ENCODE measurements at regions not wholly inside any gene's neighbourhood (a gene's known extent, or its start where the extent isn't known, plus 50 kb on each side); places are given as distances from the start of the nearest gene placed in this dataset.

- DNase-seq = no peak
- TF ChIP-seq, protein P1, sequence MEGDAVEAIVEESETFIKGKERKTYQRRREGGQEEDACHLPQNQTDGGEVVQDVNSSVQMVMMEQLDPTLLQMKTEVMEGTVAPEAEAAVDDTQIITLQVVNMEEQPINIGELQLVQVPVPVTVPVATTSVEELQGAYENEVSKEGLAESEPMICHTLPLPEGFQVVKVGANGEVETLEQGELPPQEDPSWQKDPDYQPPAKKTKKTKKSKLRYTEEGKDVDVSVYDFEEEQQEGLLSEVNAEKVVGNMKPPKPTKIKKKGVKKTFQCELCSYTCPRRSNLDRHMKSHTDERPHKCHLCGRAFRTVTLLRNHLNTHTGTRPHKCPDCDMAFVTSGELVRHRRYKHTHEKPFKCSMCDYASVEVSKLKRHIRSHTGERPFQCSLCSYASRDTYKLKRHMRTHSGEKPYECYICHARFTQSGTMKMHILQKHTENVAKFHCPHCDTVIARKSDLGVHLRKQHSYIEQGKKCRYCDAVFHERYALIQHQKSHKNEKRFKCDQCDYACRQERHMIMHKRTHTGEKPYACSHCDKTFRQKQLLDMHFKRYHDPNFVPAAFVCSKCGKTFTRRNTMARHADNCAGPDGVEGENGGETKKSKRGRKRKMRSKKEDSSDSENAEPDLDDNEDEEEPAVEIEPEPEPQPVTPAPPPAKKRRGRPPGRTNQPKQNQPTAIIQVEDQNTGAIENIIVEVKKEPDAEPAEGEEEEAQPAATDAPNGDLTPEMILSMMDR (IDR thresholded peaks at IDR 0.05) = no peak
- no peaks in the 10 kb centered on the region for H3K9me3 ChIP-seq
These were observed 561.3 kb downstream of the IGSF11 start for GRCh38 chr3:118473343-118473742.

DNA sequence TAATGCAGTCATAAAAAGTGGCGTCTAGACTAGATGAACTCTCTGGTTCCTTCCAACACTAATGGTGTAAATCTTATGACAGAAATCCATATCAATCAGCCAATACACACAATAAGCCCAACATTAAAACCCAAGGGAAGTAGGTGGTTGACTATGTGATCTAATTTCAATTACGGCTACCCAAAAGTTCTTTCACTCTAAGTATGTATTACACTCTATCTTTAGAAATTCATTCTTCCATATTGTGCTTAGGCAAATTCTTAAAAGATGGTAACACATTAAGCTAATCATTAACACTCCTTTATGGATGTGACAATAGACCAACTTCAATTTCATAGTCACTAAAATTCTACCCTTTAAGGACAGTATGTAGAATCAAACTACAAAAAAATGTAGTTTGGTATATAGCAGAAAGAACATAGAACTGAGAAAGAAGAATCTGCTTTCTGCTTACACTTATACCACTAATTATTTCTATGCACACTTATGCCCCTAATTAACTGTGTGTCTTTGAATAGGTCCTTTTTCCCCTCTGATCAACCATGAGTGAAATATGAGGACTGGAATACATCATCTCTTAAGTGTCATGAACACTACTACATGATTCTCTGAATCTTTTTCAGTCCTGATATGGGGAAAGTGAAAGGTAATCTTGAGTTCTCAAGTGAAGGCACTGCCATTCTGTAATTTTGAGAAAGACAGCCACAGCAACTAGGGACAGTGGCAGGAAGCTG, 557.6 kb downstream of the IGSF11 start:
- intact Hi-C loops (cut with DNase I, micrococcal nuclease) = no loop called here
- DNase-seq (no peak), ATAC-seq (no peak)
- TF ChIP-seq, protein P1 (IDR thresholded peaks at IDR 0.05) = no peak
- Histone ChIP-seq H3K36me3 (ENCODE audit: low read depth) (no peaks in the 10 kb centered on the region), H3K4me1 (ENCODE audit: low read depth) (no peaks in the 10 kb centered on the region), H3K4me3 (no peak overlapping the region), H3K9me3 (no peaks in the 10 kb centered on the region)

More at GRCh38 chr3:118473343-118473742, 561.3 kb downstream of the IGSF11 start:
- ATAC-seq = no peak
- Histone ChIP-seq H3K36me3 (ENCODE audit: low read depth) (no peaks in the 10 kb centered on the region), H3K4me3 (no peak overlapping the region), H3K4me1 (ENCODE audit: low read depth) (no peaks in the 10 kb centered on the region)
- intact Hi-C loops (cut with DNase I, micrococcal nuclease) = no loop called here

- Histone ChIP-seq H3K9me3 (no peaks in the 10 kb centered on the region), H3K36me3 (ENCODE audit: low read depth) (no peaks in the 10 kb centered on the region), H3K4me3 (no peak overlapping the region), H3K4me1 (ENCODE audit: low read depth) (no peaks in the 10 kb centered on the region)
- intact Hi-C loops (cut with DNase I, micrococcal nuclease) = no loop called here
- TF ChIP-seq, protein P1 (IDR thresholded peaks at IDR 0.05) = no peak
- ATAC-seq (no peak), DNase-seq (no peak)
These were observed 556.9 kb downstream of the IGSF11 start for GRCh38 chr3:118477768-118478167.

GRCh38 chr3:118478706-118479276, 555.9 kb downstream of the IGSF11 start:
- TF ChIP-seq, protein P1 (IDR thresholded peaks at IDR 0.05) = no peak
- H3K9me3 ChIP-seq = no peaks in the 10 kb centered on the region
- H3K36me3 ChIP-seq (ENCODE audit: low read depth) = no peaks in the 10 kb centered on the region
- ATAC-seq (no peak), DNase-seq (no peak)
- no peaks in the 10 kb centered on the region for H3K4me1 ChIP-seq (ENCODE audit: low read depth)
- no peak overlapping the region for H3K4me3 ChIP-seq
- intact Hi-C loops (cut with DNase I, micrococcal nuclease) = no loop called here

GRCh38 chr3:118479376-118479775, 555.3 kb downstream of the IGSF11 start:
- TF ChIP-seq, protein P1 (IDR thresholded peaks at IDR 0.05) = no peak
- ATAC-seq (no peak), DNase-seq (no peak)
- Histone ChIP-seq H3K4me1 (ENCODE audit: low read depth) (no peaks in the 10 kb centered on the region), H3K36me3 (ENCODE audit: low read depth) (no peaks in the 10 kb centered on the region), H3K4me3 (no peak overlapping the region), H3K9me3 (no peaks in the 10 kb centered on the region)
- intact Hi-C loops (cut with DNase I, micrococcal nuclease) = no loop called here
